NCI-H446 treated with DMSO at 0.1 percent for 48 hours (cell line): ENCODE measurements at regions not wholly inside any gene's neighbourhood (a gene's known extent, or its start where the extent isn't known, plus 50 kb on each side); places are given as distances from the start of the nearest gene placed in this dataset.
"Not testable (repeated sequence)": the region's sequence is repeated elsewhere in the genome, so short reads cannot be mapped to it uniquely, and the experiment has no call there.

Source experiments
- DNase-seq: peaks from one replicate; lab custom pipeline; 2025; lab: John Stamatoyannopoulos, UW

DNA sequence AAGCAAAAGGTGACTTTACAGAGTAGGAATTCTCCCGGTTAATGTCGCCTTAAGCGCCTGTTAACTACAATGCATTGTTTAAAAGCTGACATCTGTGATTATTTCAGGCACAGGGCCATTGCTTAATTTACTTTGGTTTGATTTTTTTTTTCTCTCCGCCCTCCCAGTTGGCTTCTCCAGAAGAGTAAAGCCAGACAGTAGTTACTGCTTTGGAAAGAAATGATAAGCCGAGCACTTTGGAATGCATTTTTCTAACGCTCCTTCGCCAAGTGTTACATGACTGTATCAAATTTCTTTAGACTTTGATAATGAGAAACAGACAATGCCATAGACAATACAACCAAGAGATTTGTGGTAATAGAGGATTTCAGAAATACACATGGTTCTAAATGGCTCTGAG lies 383.0 kb upstream of the TENM3 start:
- DNase-seq: no peak

DNA sequence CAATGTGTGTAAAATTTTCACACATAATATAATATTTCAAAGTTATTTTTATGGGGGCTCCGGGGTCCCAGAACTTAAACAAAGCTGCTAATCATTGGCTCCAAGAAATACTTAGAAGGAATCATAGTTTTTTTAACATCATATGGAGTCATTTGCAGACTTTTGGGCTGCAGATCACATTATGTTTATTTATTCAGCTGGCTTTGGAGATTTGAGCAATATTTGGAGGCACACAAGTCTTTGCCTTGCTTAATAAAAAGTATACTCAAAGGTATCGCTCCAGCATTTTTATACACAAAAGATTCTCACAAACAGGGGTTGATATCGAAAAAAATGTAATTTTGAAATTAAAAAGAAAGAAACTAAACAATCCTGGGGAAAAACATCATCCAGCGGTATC lies 382.5 kb upstream of the TENM3 start:
- no peak for DNase-seq

GRCh38 chr4:181863856-181864255 lies 379.3 kb upstream of the TENM3 start:
- no peak for DNase-seq

DNA sequence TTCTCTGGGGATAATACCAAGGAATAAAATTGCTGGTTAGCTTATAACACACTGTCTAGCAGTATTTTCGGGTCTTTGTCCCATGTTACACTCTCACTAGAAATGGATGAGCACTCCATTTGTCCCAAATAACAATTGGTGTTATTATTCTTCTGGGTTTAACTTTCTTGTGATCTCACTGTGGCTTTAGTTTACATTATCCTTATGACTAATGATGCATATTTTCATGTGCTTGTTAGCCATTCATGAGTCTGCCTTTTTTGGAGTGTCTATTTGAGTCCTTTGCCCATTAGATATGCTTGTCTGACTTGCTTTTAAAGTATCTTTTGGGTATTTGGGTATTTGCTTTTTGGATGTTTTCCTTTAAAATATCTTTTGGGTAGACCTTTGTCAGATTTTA lies 372.9 kb upstream of the TENM3 start:
- DNase-seq: no peak

DNA sequence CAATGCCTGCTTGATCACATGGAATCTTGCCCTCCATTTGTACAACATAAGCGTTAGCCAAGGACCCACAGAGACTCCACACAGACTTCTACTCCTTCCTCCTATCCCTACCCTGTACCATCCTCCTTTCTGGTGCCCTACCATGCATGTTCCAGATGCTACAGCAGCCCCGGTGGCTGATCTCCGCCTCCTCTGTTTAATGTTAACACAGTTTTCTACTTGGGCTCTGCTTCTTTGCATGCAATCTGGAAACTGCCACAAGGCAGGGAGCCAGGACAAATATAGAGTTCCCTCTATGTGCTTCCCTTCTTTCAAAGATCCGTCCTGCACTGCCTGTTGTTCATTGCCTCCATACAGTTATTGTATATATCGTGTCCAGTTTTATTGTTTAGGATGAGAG lies 368.6 kb upstream of the TENM3 start:
- DNase-seq: no peak

- no peak for DNase-seq
Measured at GRCh38 chr4:181877329-181877848, 365.8 kb upstream of the TENM3 start.

DNA sequence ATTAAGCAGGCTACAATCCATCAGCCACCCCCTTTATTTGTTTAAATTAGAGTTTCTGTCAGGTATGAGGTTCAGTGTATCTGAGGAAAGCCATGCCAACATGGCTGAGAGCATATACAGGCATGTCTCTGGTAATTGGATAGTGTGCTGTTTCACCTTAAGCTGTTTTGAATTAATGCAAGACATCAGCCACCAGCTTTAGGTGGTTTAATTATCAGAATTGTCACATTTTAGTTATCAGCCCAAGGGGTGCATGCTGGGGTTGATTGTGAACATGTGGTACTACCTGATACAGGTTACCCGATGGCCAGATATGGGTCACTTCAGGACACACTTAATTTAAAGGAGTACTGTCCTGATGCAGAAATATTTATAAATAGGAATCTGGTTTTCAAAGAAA lies 353.2 kb upstream of the TENM3 start:
- DNase-seq: no peak

GRCh38 chr4:181890911-181891310 lies 352.3 kb upstream of the TENM3 start:
- DNase-seq: no peak

- DNase-seq: no peak
Measured at GRCh38 chr4:181896614-181897013, 346.6 kb upstream of the TENM3 start.

GRCh38 chr4:181897935-181898334 lies 345.3 kb upstream of the TENM3 start:
- DNase-seq: no peak

GRCh38 chr4:181902404-181902803 lies 340.8 kb upstream of the TENM3 start:
- not testable (repeated sequence) for DNase-seq

GRCh38 chr4:181905708-181906107 lies 337.5 kb upstream of the TENM3 start:
- no peak for DNase-seq

DNA sequence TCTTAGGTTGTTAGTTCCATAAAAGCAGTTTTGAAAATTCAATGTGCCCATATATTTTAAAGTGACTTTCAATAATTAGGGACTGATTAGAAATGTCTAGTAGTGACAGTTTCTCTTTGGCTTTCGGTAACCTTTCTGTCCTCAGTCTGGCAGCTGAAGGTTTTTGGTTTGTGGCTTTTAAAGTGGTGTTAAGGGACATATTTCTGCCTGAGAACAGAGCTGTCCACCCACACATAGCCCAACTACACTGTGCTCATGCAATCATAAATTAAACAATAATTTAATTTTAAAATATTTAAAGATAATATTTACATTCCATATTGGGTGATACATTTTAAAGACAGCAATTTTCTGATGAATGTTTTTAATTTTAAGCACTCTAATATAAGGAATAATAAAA lies 335.0 kb upstream of the TENM3 start:
- no peak for DNase-seq

DNA sequence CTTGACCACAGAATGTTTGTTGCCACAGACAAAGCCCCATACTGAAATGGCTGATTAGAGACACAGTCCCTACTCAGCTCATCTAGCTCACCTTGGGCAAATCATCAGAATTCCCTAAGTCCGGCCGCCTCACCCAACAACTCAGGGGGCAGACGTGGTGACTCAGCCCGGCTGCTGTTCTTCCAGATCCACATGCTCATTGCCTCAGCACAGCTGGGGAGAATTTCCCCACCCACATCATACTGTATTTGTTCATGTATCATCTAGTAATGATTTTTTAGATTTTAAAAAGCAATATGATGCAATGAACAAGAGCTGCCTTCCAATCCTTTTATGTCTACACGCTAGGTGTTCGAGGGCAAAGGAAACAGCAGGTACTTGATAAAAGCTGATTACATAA lies 333.8 kb upstream of the TENM3 start:
- DNase-seq: no peak

- no peak for DNase-seq
Measured at GRCh38 chr4:181911420-181911819, 331.8 kb upstream of the TENM3 start.

DNA sequence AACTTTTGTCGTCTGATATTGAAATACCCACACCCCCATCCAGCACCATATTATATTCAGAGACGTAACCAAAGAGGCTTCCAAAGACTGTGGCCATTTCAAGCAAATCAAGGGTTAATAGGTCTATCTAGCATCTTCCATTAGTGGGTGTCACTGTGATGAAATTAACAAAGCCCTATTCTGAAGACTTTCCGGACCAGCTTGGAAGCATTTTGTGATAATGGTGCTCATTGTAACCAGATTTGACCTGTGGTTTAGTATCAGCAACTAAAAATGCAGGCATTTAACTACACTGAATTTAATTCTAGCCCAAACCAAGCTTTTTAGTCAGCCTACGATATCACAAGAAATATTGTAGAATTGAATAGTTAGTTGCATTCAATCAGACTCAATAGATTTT lies 309.7 kb upstream of the TENM3 start:
- DNase-seq: no peak

- DNase-seq: no peak
Measured at GRCh38 chr4:181938631-181939030, 304.6 kb upstream of the TENM3 start.

DNA sequence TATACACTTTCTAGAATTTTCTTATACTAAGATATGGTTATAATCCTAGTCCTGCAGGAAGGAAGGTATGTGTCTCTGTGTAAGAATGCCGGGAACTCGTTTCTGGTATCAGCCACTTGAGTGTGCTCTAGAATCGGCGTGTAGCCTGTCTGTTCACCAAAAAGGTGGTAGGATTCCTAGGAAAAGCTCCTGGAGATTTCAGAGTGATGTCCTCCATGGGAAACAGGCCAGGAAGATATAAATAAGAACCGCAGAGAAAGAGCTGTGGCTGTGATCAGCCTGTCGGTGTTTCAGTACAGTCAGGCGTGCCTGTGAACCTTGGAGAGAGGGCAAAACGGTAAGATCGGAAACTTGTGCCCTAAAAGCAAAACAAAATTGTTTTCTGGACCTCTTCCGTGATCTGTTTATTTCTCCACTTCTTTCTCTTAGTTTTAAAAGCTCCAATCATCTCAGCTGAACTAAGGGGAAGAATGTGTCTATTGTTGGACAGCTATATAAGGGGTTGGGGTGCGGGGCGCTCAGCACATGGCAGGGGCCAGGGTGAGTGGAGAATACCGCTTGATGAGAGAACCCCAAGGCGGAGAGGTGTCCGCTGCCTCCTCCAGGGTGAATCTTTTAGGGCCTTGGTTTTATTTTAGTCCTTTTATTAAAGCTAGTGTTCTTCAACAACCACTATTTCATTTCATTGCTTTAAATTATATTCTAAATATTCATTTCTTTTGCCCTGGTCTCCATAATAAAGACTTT lies 303.8 kb upstream of the TENM3 start:
- no peak for DNase-seq

- DNase-seq: no peak
Measured at GRCh38 chr4:181944527-181944926, 298.7 kb upstream of the TENM3 start.

GRCh38 chr4:181946902-181947301 lies 296.3 kb upstream of the TENM3 start:
- DNase-seq: no peak

DNA sequence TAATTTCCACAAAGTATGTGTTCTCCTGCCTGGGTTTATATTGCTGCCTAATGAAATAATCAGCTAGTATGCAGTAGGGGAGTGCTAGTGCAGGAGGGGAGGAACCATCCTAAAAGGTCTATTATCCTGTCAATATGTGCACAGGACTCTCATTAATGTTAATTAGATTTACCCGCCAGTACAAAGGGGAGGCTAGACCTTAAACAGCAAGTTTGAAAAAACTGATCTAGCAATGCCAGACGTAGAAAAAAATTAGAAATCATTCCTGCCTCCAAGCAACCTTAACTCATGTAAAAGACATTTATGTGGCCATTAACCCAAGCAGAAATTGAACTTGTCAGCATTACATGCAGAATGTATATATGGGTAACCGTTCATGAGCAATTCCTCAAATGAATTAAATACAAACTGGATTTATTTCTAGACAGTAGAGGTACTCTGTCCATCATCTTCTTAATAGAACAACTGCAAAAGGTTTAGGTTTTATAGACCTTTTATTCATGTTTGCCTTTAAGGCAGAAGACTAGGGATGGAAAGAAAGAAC lies 294.3 kb upstream of the TENM3 start:
- no peak for DNase-seq

DNA sequence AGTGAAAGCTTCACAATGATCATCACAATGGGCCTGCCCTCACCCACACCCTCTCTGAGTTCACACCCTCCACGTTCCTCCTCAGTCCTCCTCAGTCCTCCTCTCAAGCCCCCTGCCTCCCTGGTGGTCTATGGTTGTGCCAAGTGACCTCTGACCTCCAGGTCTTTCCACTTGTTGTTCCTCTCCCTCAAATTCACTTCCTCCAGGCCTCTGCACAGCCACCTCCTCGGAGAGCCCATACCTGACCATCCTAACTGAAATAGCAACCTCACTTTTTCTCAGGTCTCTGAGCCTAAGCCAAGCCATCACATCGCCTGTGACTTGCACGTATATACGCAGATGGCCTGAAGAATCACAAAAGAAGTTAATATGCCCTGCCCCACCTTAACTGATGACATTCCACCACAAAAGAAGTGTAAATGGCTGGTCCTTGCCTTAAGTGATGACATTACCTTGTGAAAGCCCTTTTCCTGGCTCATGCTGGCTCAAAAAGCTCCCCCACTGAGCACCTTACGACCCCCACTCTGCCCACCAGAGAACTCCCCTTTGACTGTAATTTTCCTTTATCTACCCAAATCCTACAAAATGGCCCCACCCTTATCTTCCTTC lies 293.4 kb upstream of the TENM3 start:
- DNase-seq: no peak

DNA sequence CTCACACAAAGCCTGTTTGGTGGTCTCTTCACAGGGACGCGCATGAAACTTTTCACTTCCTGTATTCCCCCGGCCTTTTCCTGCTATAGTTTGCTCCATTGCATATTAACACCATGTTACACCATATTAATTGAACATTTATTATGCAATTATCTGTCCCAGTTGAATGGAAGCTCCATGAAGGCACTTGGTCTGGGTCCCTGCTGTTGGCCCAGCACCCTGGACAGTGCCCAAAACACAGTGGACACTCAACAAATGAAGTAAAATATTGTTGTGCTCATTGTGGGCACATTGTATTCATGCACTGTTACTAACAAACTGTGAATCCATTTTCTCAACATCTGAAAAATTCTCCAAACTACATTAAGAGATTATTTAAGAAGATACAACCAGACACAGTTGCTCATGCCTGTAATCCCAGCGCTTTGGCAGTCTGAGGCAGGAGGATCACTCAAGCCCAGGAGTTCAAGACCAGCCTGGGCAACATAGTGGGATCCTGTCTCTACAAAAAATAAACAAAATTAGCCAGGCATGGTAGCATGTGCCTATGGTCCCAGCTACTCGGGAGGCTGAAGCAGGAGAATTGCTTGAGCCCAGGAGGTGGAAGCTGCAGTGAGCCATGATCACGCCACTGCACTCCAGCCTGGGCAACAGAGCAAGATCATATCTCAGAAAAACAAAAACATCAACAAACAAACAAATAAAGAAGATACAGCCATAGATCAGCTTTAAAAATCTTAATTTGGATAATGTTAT lies 292.7 kb upstream of the TENM3 start:
- no peak for DNase-seq
